ENCODE measurements at regions not wholly inside any gene's neighbourhood (a gene's known extent, or its start where the extent isn't known, plus 50 kb on each side); places are given as distances from the start of the nearest gene placed in this dataset.

DNA sequence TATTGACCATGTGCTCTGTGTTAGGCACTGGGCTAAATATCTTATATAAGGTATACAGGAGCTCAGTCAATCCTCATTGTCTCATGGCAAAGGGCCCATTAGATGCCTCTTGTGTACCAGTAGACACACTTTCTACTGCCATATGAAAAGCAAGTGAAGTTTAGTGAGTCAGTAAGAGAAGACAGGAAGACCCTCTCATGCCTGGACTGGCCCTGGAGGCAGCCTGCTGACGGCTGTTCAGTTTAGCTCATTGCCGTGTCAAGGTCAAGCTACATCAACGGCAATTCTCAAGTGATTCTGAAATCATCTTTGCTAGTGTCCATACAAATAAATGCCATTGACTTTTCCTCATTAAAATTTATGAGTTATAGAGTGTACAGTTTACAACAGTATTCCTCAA is 237.9 kb downstream of the IRX1 start:
- TF ChIP-seq ZNF384 (IDR thresholded peaks at IDR 0.05) (no peak), SUZ12 (IDR thresholded peaks at IDR 0.05) (no peak), SP1 (IDR thresholded peaks at IDR 0.05) (no peak), BHLHE40 (IDR thresholded peaks at IDR 0.05; ENCODE audit: borderline replicate concordance) (no peak), TARDBP (IDR thresholded peaks at IDR 0.05) (no peak)

All from HEK293T (cell line).